ENCODE measurements at regions not wholly inside any gene's neighbourhood (a gene's known extent, or its start where the extent isn't known, plus 50 kb on each side); places are given as distances from the start of the nearest gene placed in this dataset.
A peak's percentile ranks its signal among the peaks of the same experiment; 100 is the strongest.

DNA sequence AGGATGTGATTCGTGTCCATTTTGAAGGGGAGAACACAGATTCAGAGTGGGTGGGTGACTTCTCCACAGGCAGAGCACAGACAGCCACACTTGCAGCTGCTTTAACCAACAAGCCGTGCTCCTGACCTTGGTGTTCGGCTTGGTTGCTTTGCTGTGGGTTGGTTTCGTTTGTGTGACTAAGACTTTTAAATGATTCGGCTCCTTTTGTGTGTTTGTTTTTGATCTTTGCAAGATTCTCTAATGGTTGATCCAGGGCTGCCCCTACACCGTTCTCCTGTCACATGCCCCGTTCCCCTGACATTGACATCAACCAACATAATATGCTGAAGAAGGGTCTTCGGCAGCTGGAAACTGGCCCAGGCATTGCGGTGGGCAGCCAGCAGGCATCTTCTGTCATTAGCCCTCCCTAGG is 95.9 kb upstream of the MBOAT2 start (continued):
- TF ChIP-seq, protein P1, sequence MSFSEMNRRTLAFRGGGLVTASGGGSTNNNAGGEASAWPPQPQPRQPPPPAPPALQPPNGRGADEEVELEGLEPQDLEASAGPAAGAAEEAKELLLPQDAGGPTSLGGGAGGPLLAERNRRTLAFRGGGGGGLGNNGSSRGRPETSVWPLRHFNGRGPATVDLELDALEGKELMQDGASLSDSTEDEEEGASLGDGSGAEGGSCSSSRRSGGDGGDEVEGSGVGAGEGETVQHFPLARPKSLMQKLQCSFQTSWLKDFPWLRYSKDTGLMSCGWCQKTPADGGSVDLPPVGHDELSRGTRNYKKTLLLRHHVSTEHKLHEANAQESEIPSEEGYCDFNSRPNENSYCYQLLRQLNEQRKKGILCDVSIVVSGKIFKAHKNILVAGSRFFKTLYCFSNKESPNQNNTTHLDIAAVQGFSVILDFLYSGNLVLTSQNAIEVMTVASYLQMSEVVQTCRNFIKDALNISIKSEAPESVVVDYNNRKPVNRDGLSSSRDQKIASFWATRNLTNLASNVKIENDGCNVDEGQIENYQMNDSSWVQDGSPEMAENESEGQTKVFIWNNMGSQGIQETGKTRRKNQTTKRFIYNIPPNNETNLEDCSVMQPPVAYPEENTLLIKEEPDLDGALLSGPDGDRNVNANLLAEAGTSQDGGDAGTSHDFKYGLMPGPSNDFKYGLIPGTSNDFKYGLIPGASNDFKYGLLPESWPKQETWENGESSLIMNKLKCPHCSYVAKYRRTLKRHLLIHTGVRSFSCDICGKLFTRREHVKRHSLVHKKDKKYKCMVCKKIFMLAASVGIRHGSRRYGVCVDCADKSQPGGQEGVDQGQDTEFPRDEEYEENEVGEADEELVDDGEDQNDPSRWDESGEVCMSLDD (CRISPR knock-in tag; IDR thresholded peaks at IDR 0.05; ENCODE audit: borderline replicate concordance) = no peak
- TF ChIP-seq, protein P2, sequence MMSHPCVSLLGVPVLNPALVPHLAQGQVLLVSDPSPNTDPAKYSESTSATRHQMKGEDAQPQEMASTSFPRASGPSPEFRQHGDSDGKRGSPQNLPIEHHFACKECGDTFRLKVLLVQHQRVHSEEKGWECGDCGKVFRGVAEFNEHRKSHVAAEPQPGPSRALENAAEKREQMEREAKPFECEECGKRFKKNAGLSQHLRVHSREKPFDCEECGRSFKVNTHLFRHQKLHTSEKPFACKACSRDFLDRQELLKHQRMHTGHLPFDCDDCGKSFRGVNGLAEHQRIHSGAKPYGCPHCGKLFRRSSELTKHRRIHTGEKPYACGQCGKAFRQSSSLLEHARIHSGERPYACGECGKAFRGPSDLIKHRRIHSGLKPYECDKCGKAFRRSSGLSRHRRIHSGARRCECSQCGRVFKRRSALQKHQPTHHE (CRISPR knock-in tag; IDR thresholded peaks at IDR 0.05; ENCODE audit: borderline replicate concordance) = no peak
- no peak for TF ChIP-seq ZNF589 (CRISPR knock-in tag; conservative IDR thresholded peaks at IDR 0.05)
- peak; percentile 81 for TF ChIP-seq FOSL2 (CRISPR knock-in tag; IDR thresholded peaks at IDR 0.05)
- TF ChIP-seq ZIK1 (CRISPR knock-in tag; IDR thresholded peaks at IDR 0.05; ENCODE audit: borderline replicate concordance, low read depth) = no peak
- 0 out of 2 replicates have a peak, but pooled peaks have one; percentile 26 for TF ChIP-seq SAP130 (CRISPR knock-in tag; IDR thresholded peaks at IDR 0.05; ENCODE audit: low read depth)
- no peak for TF ChIP-seq ZMYM3 (CRISPR knock-in tag; IDR thresholded peaks at IDR 0.05)
- no peak for TF ChIP-seq ZNF543 (CRISPR knock-in tag; IDR thresholded peaks at IDR 0.05)
- TF ChIP-seq FOXK1 (CRISPR knock-in tag; IDR thresholded peaks at IDR 0.05; ENCODE audit: borderline replicate concordance, low read depth) = no peak
- TF ChIP-seq, protein P3, sequence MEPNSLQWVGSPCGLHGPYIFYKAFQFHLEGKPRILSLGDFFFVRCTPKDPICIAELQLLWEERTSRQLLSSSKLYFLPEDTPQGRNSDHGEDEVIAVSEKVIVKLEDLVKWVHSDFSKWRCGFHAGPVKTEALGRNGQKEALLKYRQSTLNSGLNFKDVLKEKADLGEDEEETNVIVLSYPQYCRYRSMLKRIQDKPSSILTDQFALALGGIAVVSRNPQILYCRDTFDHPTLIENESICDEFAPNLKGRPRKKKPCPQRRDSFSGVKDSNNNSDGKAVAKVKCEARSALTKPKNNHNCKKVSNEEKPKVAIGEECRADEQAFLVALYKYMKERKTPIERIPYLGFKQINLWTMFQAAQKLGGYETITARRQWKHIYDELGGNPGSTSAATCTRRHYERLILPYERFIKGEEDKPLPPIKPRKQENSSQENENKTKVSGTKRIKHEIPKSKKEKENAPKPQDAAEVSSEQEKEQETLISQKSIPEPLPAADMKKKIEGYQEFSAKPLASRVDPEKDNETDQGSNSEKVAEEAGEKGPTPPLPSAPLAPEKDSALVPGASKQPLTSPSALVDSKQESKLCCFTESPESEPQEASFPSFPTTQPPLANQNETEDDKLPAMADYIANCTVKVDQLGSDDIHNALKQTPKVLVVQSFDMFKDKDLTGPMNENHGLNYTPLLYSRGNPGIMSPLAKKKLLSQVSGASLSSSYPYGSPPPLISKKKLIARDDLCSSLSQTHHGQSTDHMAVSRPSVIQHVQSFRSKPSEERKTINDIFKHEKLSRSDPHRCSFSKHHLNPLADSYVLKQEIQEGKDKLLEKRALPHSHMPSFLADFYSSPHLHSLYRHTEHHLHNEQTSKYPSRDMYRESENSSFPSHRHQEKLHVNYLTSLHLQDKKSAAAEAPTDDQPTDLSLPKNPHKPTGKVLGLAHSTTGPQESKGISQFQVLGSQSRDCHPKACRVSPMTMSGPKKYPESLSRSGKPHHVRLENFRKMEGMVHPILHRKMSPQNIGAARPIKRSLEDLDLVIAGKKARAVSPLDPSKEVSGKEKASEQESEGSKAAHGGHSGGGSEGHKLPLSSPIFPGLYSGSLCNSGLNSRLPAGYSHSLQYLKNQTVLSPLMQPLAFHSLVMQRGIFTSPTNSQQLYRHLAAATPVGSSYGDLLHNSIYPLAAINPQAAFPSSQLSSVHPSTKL (CRISPR knock-in tag; IDR thresholded peaks at IDR 0.05) = peak; percentile 22; the same call in 1 of the 2 replicates
- TF ChIP-seq SMC3 (IDR thresholded peaks at IDR 0.05; ENCODE audit: low read length) = 0 out of 2 replicates have a peak, but pooled peaks have one; percentile 6
- TF ChIP-seq GATA4 (IDR thresholded peaks at IDR 0.05; ENCODE audit: borderline replicate concordance, low read depth) = no peak
- TF ChIP-seq ZNF296 (CRISPR knock-in tag; conservative IDR thresholded peaks at IDR 0.05) = no peak
- no peak for TF ChIP-seq ZNF790 (CRISPR knock-in tag; IDR thresholded peaks at IDR 0.05; ENCODE audit: borderline replicate concordance)
- peak; percentile 77 for TF ChIP-seq TCF7 (IDR thresholded peaks at IDR 0.05; ENCODE audit: low read depth)
- TF ChIP-seq FOXP1 (IDR thresholded peaks at IDR 0.05) = no peak
- peak; percentile 23; the same call in 1 of the 2 replicates for TF ChIP-seq FOXP1 (CRISPR knock-in tag; IDR thresholded peaks at IDR 0.05)
- no peak for TF ChIP-seq ZMYM2 (CRISPR knock-in tag; IDR thresholded peaks at IDR 0.05)
- no peak for TF ChIP-seq SMAD9 (CRISPR knock-in tag; IDR thresholded peaks at IDR 0.05)
- no peak for TF ChIP-seq PTBP1 (IDR thresholded peaks at IDR 0.05; ENCODE audit: low read depth, low read length, poor library complexity, severe bottlenecking)
- TF ChIP-seq PHF8 (CRISPR knock-in tag; IDR thresholded peaks at IDR 0.05) = no peak
- TF ChIP-seq PITX1 (CRISPR knock-in tag; IDR thresholded peaks at IDR 0.05) = no peak
- TF ChIP-seq EP300 (IDR thresholded peaks at IDR 0.05; ENCODE audit: low read depth in 2 of 2, low read length in 2 of 2) = peak in 1 of 2 experiments; percentile 35; a peak in 1 of 4 replicates
- TF ChIP-seq EP300 (CRISPR knock-in tag; IDR thresholded peaks at IDR 0.05; ENCODE audit: borderline replicate concordance) = no peak
- TF ChIP-seq NR2C2 (CRISPR knock-in tag; IDR thresholded peaks at IDR 0.05; ENCODE audit: borderline replicate concordance) = no peak

All from HepG2 (cell line).